ENCODE measurements at regions not wholly inside any gene's neighbourhood (a gene's known extent, or its start where the extent isn't known, plus 50 kb on each side); places are given as distances from the start of the nearest gene placed in this dataset.

DNA sequence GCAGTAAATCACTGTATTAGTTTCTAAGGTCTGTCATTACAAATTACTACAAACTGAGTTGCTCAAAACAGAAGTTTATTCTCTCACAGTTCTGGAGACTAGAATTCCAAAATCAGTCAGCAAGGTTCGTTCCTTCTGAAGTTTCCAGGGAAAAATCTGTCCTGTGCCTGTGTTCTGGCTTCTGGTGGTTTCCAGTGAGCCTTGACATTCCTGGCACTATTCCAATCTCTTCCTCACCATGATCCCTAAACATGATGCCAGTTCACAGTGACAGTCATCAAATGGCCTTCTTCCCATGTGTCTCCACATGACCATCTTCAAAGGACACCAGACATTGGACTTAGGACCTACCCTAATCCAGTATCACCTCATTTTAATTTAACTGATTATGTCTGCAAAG is 351.4 kb downstream of the PLK2 start:
- TF ChIP-seq, protein P1, sequence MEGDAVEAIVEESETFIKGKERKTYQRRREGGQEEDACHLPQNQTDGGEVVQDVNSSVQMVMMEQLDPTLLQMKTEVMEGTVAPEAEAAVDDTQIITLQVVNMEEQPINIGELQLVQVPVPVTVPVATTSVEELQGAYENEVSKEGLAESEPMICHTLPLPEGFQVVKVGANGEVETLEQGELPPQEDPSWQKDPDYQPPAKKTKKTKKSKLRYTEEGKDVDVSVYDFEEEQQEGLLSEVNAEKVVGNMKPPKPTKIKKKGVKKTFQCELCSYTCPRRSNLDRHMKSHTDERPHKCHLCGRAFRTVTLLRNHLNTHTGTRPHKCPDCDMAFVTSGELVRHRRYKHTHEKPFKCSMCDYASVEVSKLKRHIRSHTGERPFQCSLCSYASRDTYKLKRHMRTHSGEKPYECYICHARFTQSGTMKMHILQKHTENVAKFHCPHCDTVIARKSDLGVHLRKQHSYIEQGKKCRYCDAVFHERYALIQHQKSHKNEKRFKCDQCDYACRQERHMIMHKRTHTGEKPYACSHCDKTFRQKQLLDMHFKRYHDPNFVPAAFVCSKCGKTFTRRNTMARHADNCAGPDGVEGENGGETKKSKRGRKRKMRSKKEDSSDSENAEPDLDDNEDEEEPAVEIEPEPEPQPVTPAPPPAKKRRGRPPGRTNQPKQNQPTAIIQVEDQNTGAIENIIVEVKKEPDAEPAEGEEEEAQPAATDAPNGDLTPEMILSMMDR (IDR thresholded peaks at IDR 0.05; ENCODE audit: low read length), result no peak
- TF ChIP-seq EZH2 (optimal IDR thresholded peaks at IDR 0.05; ENCODE audit: low read depth, low read length) (no peak), EZH2phosphoT487 (IDR thresholded peaks at IDR 0.05; ENCODE audit: low read length) (no peak)

All from MM.1S (cell line).